H1 (cell line): ENCODE measurements at regions not wholly inside any gene's neighbourhood (a gene's known extent, or its start where the extent isn't known, plus 50 kb on each side); places are given as distances from the start of the nearest gene placed in this dataset.

ENCODE experiments used
- KDM4A ChIP-seq: IDR thresholded peaks from one replicate; pipeline ENCODE4 v1.7.1; 2012; ENCODE audit warnings: low read depth, mild to moderate bottlenecking, moderate library complexity, low read length, inconsistent platforms; ENCODE audit not compliant: severe bottlenecking

- TF ChIP-seq KDM4A: no peak
Measured at GRCh38 chr7:142569851-142570250, 179.4 kb upstream of the PRSS1 start (continued).
